Activated CD4-positive, alpha-beta T cell treated with anti-CD3 and anti-CD28 coated beads, Interleukin-2, amount 50 U/mL, for 16 hours (primary cell): ENCODE measurements at regions not wholly inside any gene's neighbourhood (a gene's known extent, or its start where the extent isn't known, plus 50 kb on each side); places are given as distances from the start of the nearest gene placed in this dataset.

Experiments
- DNase-seq: peaks from one replicate; pipeline ENCODE4 v3.0.0-alpha.2; 2020

DNA sequence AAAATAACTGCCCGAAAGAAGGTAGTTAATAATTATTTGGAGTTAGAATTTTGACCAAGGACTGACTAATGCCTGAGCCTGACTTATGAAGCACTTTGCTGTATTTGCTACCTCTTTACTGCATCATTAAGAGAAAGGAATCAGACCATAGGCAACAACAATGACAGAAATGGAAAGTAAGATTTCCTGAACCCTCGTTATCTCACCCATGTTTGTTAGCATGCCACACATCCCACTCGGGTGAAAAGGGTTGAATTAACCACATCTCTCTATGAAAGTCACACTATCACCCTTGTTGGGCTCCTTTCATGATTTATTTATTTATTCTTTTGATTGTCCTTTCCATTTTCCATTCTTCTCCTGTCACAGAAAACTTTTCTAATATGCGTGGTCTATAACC, 59.6 kb downstream of the OLIG3 start:
- DNase-seq: no peak

DNA sequence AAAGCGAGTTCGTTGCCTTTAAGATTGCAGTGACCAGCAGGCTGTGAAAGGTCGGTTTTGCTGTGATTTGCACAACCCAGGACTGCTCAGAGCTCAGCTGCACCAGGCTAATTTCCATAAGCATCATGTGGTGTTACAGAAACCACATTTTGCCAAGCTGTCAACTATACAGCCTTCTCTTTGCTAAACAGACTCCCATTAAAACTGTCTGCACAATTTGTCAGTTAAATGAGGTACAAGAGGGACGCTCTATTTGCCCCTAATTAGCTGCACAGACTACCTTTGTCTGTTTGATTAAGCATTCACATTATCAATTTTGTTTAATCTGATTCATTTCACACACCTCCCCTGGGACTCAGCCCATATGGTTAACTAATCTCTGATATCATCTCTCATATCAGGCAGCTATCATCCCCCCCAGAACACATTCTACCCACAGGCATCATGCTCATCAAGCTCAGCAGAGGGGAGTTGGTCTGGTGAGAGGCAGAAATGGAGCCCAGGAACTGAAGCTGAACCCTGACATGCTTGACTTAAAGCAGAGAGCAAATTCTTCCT, 62.1 kb downstream of the OLIG3 start:
- DNase-seq: no peak

DNA sequence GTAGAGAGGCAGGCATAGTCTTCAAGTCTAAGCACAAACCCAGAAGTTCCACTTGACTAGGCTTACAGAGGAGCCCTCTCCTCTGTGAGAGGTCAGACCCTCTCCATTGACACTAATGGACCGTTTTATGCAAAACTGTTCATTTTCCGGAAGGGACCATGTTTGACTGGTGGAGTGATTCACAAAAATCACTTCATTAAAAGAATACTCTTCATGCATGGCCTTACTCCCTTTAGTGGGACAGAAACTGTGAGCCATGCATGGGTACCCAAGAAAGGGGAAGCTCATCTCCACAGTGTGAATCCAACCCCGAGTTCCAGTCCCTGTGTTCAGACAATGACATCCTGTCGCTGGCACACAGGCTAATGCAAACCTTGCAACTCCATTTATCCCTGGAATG, 63.2 kb downstream of the OLIG3 start:
- no peak for DNase-seq

DNA sequence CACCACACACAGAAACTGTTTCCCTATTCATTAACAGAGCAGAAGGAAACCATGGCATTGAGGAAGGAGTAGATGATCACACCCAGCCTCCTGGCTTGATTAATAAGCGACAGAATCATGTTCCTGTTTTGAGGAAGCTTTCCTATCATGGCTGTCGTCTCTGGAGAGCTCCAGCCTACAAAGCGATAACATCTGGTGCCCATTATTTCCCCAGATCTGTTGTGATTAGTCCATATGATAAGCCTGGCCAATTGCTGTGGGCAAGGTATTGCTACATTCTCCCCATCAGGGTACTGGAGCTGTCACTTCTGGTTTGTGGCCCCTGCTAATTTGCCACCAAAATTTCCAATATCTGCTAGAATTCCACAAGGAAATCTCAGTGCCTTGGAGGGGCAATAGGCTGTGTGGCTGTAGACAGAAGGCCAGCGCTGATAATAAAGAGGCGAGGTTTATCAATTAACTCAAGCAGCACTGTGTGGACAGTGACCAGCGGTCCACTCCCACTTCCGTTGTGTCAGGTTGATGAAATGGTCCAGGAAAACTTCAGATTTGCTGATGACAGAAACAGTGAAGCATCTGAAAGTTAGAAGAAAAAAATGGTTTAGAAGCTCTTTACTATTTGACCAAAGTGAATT, 66.4 kb downstream of the OLIG3 start:
- no peak for DNase-seq

DNA sequence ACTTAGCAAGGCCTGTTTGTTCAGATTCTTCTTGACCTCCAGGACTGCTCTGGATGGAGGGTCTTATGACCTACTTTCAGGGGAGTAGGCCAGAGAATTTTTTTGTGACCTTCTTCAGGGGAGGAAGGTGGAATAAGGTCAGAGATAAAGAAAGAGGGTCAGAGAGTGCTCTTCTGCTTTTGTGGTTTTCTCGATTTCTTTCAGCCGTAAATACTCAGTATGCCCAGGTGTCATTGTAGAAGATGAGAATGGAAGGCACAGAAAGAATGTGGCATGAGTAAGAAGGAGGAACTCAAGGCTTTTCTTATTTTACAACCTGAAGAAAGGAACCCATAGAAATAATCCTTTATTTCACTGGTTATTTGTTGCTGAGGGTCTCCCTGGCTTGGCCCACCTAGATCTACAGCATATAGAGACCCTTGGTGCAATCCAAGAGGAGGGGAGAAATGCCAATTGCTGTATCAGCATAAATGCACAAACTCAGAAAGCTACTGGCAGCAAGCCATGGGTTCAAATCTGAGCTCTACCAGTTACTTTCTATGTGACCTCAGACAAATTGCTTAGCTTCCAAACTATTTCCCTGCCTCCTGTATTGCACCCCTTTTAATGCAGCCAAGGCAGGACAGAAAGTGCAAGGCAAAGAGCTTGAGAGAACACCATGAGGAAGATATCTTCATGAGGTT, 68.0 kb downstream of the OLIG3 start:
- no peak for DNase-seq

DNA sequence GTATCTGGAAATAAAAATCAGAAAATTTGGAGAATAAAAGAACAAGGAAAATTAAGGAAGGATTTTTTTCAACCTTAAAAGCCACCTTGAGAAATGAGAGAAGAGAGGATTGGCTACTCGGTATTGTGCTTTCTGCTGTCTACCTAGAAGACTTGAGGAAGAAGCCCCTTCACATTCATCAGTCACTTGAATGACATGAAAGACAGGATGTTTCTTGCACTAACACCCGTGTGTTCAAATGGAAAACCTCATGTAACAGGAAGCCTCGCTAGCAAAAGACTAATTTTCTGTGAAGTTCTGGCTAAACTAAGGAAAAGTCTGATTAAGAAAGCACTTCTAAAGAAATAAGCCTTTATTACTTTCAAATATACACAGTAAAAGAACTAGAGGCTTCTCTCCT, 69.9 kb downstream of the OLIG3 start:
- DNase-seq: no peak

DNA sequence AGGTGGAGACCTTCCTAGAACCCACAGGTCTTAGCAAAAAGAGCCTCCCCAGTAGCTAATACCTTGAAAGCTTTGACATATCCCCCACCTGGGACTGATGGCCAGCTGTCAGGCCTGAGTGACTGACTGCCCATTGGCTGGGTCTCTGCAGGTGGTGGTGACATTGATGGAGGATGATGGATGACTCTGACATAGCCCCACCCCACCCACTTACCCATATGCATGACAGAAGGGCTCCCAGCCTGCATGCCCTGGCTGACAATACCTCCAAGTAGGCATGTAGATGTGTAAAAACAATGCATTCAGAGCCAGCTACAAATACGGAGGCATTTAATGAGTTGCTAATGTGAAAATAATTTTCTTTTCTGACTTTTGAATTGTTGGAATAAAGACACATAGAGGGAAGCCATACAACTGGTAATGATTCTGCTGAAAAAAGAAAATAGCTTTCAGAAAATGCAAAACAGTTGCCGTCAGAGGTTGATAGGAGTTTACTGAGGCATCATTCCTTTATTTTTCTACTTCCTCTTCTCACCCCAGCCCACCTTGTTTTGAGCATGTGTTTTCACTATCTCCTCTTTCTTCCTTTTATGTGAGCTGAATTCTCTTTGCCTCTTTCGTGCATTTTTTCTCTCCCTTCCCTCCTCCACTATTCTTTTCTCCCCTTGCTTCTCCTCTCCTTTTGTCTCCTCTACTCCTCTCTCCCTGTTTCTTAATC, 70.6 kb downstream of the OLIG3 start:
- no peak for DNase-seq

DNA sequence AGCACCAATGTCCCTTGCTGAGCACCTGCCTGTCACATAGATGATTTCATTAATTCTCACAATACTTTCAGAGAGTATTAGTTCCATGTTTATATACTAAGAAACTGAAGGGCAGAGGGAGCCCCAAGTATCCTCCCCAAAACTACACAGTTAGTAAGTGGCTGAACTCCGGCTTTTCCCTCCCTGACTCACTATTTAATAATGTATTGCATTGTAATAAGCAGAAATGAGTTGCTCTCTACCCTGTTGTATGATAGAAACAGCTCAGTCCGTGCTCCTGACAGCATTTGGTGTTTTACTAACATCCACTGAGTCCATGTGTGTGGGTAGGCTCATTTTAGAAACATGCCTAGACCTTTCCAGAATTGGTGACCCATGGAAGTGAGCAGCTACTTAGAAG, 76.8 kb downstream of the OLIG3 start:
- no peak for DNase-seq

DNA sequence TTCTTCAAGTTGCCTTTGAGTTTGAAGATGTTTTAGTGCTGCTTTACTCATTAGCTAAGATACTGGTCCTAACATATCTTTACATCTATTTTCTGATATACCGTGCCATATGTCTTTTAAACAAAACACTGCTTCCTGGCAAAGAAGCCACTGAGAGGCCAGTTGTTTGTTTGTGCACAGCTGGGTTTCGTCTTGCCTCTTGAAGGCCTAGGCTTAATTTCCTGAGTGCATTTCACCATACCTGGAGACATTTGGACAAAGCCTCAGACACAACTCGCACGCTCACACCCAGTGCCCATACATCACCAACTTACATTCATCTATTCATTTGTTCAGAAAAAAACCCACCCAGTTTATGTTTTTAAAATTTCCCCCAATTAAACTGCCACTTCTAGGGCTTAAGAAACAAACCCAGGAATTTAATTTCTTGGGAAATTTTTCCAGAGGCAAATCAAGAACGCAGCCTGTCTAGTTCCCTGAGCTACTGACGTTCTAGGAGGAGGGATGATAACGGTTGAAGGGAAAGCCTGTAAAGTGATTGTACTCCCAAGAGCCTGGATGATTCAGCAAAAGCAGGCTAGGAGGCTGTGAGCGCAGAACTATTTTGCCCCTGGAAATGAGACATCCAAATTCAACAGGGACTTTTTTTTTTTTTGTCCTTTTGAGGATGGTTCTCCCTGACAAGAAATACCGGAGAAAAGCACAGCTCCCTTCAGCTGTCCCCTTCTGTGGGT, 77.7 kb downstream of the OLIG3 start:
- DNase-seq: no peak

DNA sequence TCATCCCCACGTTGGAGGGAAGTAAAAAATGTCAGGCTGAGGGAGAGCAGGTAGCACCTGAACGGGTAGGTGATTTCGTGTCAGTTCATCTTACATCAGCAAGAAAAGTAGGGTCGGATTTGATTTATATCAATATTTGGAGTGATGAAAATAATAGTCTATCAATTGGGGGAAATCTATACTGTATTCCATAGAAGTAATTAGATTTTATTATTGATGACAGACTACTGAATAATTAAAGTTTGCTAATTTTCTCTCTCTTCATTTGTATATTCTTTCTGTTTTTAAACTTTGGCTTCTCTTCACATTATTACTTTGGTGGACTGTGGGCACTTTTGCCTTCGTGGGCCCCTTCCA, 78.4 kb downstream of the OLIG3 start:
- no peak for DNase-seq

DNA sequence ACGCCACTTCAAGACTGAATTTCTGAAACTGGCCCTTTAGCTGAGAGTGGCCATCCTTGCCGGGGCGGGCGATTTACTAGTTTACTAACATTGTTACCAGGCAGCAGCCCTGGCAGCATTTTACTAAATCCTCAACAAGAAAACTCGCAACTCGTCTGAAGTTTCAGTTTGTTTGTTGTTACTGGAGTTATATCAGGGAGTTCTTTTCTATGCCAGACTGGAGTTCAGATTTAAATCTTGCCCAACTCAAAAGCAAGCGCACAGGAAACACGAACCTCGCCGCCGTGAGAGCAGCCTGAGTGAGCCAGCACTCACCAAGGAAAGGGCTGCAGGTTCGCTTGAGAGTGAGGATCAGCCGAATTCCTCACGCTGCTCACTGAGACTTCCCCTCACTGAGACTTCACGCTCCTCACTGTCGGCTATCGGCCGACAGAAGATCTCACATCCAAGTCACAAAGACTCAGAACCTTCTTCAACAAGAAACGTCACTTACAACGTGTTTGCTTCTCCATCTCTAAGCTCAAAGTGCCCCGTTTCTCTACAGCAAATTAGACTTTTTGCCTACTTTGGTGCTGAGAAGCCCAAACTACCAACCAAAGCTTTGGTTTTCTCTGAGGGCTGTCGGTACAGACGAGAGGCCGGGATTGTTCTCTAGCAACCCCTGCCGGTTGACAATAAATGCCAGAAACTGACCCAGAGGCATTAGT, 78.9 kb downstream of the OLIG3 start:
- DNase-seq: peak; percentile 82

DNA sequence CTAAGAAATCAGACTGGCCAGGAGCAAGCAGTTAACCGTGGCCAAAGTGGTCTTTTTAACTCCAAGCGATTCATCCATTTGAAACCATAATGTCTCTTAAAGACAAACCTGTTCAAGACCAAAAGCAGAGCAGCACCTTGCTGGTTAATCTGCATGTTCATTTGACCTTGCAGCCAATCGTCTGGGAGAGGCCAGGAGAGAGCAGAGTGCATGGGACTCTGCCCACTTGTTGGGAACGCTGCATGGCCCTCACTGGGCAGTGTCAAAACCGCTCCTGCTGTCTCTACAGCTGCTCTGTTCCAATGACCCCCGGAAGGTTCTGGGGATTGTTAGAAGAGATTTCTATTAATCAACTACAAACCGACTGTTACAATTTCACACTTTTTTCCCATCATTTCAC, 79.6 kb downstream of the OLIG3 start:
- no peak for DNase-seq

DNA sequence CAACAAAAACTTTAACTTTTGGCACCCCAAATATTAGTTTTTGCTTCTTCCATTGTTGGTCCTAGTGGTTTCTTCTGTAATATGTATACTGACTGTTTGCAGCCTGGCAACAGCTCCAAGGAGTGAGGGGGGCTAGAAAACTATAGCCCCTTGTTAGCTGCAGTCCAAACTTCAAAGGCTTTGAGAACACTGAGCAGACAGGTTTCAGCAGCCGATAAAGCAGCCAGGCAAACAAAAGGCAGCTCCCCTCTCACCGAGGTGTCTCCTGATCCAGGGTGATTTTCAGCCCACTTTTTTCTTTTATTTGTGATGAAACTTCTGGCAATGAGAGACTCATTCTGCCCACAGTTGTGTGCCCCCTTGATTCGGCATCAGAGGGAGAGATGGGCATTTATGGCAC, 80.7 kb downstream of the OLIG3 start:
- DNase-seq: no peak

DNA sequence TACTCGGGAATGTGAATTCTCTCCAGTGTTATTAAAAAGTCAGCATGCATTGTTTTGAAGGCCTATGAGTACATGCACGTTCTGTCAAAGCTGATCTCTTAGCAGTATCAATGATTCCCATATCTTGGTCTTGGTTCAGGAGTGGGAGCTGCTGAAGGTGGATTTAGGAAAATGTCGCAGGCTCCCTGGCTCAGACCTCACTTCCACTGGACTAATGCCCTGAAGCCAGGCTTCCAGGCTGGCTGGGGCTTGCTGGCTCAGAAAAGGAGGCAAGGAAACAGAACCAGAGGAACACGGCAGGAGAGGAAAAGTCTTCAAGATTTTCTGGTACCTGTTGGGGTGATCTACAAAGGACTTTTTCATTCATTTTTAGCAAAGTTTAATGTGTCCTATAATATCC, 81.6 kb downstream of the OLIG3 start:
- no peak for DNase-seq

DNA sequence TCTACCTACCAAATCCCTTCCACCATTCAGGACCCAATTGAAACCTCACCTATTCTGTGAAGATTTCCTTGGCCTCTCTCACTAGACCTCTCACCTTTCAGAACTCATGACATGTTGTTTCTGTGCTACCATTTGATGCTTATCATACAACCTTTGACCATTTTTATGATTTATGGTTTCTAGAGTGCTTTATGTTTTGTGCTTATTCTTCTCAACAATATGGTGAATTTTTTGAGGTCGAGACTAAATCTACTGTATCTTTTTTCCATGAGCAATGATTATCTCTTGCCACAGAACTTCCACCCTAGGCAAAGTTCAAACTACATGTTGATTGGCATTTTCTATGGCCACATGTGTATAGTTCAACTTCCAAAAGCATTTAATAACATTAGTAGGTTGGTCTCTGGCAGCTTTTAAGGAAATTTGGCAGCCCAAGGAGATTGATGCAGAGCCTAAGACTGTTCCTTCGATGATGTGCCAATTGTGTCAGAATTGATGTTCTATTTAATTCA, 84.9 kb downstream of the OLIG3 start:
- DNase-seq: no peak

DNA sequence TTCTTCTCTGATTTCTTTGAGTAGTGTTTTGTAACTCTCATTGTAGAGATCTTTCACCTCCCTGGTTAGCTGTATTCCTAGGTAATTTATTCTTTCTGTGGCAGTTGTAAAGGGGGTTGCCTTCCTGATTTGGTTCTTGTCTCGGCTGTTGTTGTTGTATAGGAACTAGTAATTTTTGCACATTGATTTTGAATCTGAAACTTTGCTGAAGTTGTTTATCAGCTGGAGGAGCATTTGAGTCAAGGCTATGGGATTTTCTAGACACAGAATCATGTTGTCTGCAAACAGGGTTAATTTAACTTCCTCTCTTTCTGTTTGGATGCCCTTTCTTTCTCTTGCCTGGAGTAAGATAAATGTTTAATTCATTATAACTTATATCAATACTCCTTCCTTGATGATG, 86.4 kb downstream of the OLIG3 start:
- DNase-seq: peak; percentile 49

DNA sequence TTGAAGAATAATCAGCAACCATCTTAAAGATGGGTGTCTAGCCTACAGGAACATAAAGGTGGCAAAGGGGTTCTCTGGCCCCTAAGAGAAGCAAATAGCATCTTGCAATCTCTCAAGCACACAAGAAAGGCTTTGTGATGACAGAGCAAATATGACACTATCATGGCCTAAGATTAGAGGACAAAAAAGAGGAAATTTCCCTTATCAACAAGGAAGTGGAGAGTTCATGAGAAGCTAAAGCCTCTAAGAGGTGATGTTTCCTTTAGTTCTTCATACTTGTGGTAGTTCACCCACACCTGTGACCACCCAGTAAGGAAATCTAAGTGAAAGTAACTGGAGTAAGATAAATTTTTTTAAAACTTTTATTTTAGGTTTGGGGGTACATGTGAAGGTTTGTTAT, 88.4 kb downstream of the OLIG3 start:
- DNase-seq: no peak

DNA sequence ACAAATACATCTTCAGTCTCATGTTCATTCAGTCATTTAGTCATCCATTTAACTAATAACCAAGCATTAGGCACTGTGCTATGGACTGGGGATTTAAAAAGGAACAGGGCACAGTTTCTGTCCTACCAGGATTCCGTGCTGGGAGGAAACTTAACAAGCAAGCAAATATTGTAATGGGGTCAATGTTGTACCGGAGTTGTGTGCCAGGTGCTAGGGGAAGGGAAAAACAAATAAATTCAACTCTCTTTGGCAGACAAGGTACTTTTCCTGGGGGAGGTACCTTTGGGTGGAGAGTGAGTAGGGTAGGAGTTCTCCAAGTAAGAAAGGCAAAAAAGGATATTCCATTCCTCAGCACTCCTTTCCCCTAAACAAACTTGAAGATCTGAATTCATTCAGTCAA, 90.3 kb downstream of the OLIG3 start:
- DNase-seq: no peak

DNA sequence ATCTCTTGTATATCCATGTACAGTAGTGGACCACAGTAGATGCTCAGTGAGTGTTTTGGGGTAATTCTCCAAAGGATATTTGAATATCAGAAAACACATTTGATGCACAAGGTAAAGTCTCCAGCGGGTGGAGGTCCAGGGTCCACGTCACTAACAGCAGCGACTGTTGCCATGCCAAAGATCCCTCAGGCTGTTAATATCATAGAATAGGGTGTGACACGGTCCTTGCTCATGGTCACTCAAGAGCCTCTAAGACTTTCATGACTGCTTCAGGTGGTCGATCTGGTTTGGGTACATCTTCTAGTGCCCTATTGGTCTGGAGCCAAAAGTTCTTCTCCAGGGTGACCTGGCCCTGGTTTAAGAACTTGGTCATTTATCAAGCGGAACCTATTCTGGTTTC, 90.8 kb downstream of the OLIG3 start:
- DNase-seq: no peak

DNA sequence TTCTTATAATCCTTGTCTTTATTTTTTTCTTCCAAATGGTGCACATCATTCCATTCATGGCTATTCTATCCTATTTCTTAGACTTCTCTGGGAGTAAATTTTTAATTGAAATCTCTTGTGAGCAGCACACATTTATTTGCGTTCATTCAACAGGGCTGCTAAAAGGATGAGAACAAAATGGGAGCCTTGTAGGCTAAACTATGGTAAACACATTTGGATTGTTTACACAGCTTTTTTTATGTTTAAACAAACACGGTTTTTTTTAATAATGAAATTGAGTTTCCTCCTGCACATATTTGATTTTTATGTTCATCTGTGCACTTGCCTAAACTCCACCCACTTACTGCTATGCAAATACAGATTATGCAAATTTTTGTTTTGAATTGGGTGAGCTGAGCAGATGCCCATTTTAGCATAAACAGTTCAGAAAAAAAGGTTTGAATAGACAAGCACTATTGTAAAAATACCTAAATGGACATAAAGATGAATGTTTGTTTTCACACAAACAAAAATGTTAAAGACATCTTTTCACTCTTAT, 92.0 kb downstream of the OLIG3 start:
- DNase-seq: no peak

DNA sequence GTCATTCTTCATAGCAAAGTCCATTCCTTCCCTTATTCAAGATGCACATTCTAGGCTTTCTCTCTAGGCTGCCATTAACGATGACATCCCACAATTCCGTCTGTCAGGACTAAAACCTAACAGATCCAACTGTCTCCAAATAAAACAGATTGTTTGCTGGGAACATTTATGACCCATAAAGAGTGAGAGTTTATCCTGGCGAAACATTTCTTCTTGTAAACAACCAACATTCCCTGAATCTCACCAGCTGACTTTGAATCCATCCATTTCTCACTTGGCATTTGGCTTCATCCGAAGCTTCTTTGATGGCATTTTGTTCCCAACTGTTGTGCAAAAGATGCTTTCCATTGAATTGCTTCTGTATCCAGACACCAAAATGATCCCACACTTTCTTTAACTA, 93.1 kb downstream of the OLIG3 start:
- DNase-seq: no peak

DNA sequence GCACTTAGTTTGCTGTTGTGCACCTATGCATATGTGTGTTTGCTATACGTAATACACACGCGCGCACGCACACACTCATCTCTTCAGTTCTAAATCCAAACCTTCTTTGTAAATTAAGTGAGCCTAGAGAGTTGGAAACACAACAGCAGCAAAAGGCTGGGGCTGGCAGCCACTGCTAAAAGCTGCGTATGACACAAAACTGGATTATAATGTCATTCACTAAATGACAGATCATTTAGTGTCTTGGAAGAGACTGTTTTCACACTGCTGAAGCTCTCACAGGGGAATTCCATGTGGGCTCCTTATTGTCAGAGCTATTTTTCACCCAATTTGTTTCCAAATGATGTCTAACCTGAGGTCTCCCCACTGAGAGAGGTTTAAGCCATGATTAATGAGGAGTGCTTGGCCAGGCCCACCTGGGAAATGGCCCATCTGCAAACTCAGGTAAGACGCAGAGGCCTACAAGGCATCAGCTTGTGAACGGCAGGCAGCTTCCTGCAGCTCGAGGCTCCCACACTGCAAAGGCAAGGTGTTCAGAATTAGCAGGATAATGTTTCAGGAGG, 94.2 kb downstream of the OLIG3 start:
- peak; percentile 78 for DNase-seq
